ENCODE measurements at regions not wholly inside any gene's neighbourhood (a gene's known extent, or its start where the extent isn't known, plus 50 kb on each side); places are given as distances from the start of the nearest gene placed in this dataset.

GRCh38 chr3:88758676-88759075, 348.7 kb upstream of the EPHA3 start:
- TF ChIP-seq SMC3 (IDR thresholded peaks at IDR 0.05) (no peak), MAFK (IDR thresholded peaks at IDR 0.05; ENCODE audit: partially characterized antibody) (no peak), EHF (CRISPR knock-in tag; IDR thresholded peaks at IDR 0.05) (no peak), CHD2 (IDR thresholded peaks at IDR 0.05; ENCODE audit: low read length, partially characterized antibody) (no peak), RNF2 (IDR thresholded peaks at IDR 0.05; ENCODE audit: borderline replicate concordance, low read depth) (no peak), GATA3 (IDR thresholded peaks at IDR 0.05; ENCODE audit: borderline replicate concordance) (no peak), MAX (IDR thresholded peaks at IDR 0.05) (no peak), SREBF2 (IDR thresholded peaks at IDR 0.05) (no peak), POLR2A (IDR thresholded peaks at IDR 0.05; ENCODE audit: low read length) (no peak)
- TF ChIP-seq, protein P1, sequence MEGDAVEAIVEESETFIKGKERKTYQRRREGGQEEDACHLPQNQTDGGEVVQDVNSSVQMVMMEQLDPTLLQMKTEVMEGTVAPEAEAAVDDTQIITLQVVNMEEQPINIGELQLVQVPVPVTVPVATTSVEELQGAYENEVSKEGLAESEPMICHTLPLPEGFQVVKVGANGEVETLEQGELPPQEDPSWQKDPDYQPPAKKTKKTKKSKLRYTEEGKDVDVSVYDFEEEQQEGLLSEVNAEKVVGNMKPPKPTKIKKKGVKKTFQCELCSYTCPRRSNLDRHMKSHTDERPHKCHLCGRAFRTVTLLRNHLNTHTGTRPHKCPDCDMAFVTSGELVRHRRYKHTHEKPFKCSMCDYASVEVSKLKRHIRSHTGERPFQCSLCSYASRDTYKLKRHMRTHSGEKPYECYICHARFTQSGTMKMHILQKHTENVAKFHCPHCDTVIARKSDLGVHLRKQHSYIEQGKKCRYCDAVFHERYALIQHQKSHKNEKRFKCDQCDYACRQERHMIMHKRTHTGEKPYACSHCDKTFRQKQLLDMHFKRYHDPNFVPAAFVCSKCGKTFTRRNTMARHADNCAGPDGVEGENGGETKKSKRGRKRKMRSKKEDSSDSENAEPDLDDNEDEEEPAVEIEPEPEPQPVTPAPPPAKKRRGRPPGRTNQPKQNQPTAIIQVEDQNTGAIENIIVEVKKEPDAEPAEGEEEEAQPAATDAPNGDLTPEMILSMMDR (IDR thresholded peaks at IDR 0.05): no peak
